ENCODE measurements at regions not wholly inside any gene's neighbourhood (a gene's known extent, or its start where the extent isn't known, plus 50 kb on each side); places are given as distances from the start of the nearest gene placed in this dataset.

DNA sequence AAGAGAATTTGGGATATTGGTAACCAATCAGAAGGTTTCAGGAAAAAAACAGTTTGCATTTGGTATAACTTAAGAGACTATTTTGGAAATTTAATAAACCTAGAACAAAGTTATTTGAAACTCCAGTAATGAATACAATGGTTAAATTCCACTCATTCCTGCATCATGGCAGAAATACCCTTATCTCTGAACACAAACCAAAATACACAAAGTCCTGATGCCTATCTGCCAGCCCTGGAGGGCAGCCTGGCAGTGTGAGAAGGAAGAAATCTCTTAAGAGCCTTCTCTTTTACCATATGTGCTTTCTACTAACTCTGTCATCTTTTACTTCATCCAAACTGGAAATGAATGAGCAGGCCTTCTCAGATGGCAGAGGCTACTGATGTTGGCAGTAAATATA lies 147.1 kb upstream of the LYZL1 start:
- TF ChIP-seq, protein P1, sequence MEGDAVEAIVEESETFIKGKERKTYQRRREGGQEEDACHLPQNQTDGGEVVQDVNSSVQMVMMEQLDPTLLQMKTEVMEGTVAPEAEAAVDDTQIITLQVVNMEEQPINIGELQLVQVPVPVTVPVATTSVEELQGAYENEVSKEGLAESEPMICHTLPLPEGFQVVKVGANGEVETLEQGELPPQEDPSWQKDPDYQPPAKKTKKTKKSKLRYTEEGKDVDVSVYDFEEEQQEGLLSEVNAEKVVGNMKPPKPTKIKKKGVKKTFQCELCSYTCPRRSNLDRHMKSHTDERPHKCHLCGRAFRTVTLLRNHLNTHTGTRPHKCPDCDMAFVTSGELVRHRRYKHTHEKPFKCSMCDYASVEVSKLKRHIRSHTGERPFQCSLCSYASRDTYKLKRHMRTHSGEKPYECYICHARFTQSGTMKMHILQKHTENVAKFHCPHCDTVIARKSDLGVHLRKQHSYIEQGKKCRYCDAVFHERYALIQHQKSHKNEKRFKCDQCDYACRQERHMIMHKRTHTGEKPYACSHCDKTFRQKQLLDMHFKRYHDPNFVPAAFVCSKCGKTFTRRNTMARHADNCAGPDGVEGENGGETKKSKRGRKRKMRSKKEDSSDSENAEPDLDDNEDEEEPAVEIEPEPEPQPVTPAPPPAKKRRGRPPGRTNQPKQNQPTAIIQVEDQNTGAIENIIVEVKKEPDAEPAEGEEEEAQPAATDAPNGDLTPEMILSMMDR (tag by site-specific recombination; IDR thresholded peaks at IDR 0.05): no peak
- no peak for TF ChIP-seq WT1 (tag by site-specific recombination; IDR thresholded peaks at IDR 0.05)
- no peak for TF ChIP-seq KLF9 (tag by site-specific recombination; IDR thresholded peaks at IDR 0.05; ENCODE audit: low read depth)
- no peak for TF ChIP-seq MZF1 (tag by site-specific recombination; IDR thresholded peaks at IDR 0.05; ENCODE audit: borderline replicate concordance)
- TF ChIP-seq, protein P2, sequence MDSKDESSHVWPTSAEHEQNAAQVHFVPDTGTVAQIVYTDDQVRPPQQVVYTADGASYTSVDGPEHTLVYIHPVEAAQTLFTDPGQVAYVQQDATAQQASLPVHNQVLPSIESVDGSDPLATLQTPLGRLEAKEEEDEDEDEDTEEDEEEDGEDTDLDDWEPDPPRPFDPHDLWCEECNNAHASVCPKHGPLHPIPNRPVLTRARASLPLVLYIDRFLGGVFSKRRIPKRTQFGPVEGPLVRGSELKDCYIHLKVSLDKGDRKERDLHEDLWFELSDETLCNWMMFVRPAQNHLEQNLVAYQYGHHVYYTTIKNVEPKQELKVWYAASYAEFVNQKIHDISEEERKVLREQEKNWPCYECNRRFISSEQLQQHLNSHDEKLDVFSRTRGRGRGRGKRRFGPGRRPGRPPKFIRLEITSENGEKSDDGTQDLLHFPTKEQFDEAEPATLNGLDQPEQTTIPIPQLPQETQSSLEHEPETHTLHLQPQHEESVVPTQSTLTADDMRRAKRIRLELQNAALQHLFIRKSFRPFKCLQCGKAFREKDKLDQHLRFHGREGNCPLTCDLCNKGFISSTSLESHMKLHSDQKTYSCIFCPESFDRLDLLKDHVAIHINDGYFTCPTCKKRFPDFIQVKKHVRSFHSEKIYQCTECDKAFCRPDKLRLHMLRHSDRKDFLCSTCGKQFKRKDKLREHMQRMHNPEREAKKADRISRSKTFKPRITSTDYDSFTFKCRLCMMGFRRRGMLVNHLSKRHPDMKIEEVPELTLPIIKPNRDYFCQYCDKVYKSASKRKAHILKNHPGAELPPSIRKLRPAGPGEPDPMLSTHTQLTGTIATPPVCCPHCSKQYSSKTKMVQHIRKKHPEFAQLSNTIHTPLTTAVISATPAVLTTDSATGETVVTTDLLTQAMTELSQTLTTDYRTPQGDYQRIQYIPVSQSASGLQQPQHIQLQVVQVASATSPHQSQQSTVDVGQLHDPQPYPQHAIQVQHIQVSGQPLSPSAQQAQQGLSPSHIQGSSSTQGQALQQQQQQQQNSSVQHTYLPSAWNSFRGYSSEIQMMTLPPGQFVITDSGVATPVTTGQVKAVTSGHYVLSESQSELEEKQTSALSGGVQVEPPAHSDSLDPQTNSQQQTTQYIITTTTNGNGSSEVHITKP (tag by site-specific recombination; IDR thresholded peaks at IDR 0.05): no peak
- TF ChIP-seq YY1 (tag by site-specific recombination; IDR thresholded peaks at IDR 0.05): no peak
- no peak for TF ChIP-seq ZNF629 (tag by site-specific recombination; IDR thresholded peaks at IDR 0.05)
- TF ChIP-seq KLF8 (tag by site-specific recombination; IDR thresholded peaks at IDR 0.05): no peak
